Mesendoderm (in vitro differentiated cells): ENCODE measurements at regions not wholly inside any gene's neighbourhood (a gene's known extent, or its start where the extent isn't known, plus 50 kb on each side); places are given as distances from the start of the nearest gene placed in this dataset.

ENCODE experiments used
- DNase-seq: peaks from one replicate; pipeline ENCODE4 v3.0.0; 2013
- H2AK5ac ChIP-seq: 2 replicates; pipeline ENCODE4 v1.6.1; 2013; ENCODE audit warnings: low read length, inconsistent platforms
- H2BK120ac ChIP-seq: 2 replicates; pipeline ENCODE4 v1.6.1; 2013; ENCODE audit warnings: low read depth, mild to moderate bottlenecking, low read length, moderate library complexity, mixed read lengths
- H2BK15ac ChIP-seq: replicated peaks from 2 replicates; pipeline ENCODE4 v1.6.1; 2013; ENCODE audit warnings: low read depth, mild to moderate bottlenecking, moderate library complexity
- H2BK5ac ChIP-seq: 2 replicates; pipeline ENCODE4 v1.6.1; 2013; ENCODE audit warnings: low read length, inconsistent platforms
- H3K18ac ChIP-seq: 2 replicates; pipeline ENCODE4 v1.6.1; 2013; ENCODE audit warnings: mild to moderate bottlenecking, low read length, mixed read lengths
- H3K23ac ChIP-seq: one replicate; pipeline ENCODE4 v1.6.1; 2013; ENCODE audit warnings: low read length
- H3K27ac ChIP-seq: 2 replicates; pipeline ENCODE4 v1.5.1; 2013; ENCODE audit warnings: low read depth, mild to moderate bottlenecking, inconsistent platforms, low read length, moderate library complexity
- H3K27me3 ChIP-seq: 2 replicates; pipeline ENCODE4 v1.6.1; 2013; ENCODE audit warnings: low read length, control low read depth, mild to moderate bottlenecking, inconsistent platforms; ENCODE audit not compliant: insufficient read depth, poor library complexity
- H3K36me3 ChIP-seq: 2 replicates; pipeline ENCODE4 v1.6.1; 2013; ENCODE audit warnings: low read length, inconsistent platforms; ENCODE audit not compliant: control insufficient read depth, insufficient read depth
- H3K4ac ChIP-seq: one replicate; pipeline ENCODE4 v1.6.1; 2013; ENCODE audit warnings: low read depth, mild to moderate bottlenecking, low read length, moderate library complexity
- H3K4me1 ChIP-seq: 2 replicates; pipeline ENCODE4 v1.6.1; 2013; ENCODE audit warnings: low read depth, low read length, inconsistent platforms; ENCODE audit not compliant: control insufficient read depth
- H3K4me2 ChIP-seq: 2 replicates; pipeline ENCODE4 v1.6.1; 2013; ENCODE audit warnings: low read length
- H3K4me3 ChIP-seq: 2 replicates; pipeline ENCODE4 v1.5.1; 2013; ENCODE audit warnings: mild to moderate bottlenecking, low read length
- H3K56ac ChIP-seq: one replicate; pipeline ENCODE4 v1.6.1; 2013; ENCODE audit warnings: low read length
- H3K79me1 ChIP-seq: 2 replicates; pipeline ENCODE4 v1.6.1; 2013; ENCODE audit warnings: low read length, inconsistent platforms
- H3K79me2 ChIP-seq: 2 replicates; pipeline ENCODE4 v1.6.1; 2013; ENCODE audit warnings: mild to moderate bottlenecking, low read length; ENCODE audit not compliant: control insufficient read depth, insufficient read depth
- H3K9ac ChIP-seq: 2 replicates; pipeline ENCODE4 v1.6.1; 2013; ENCODE audit warnings: low read length, inconsistent platforms
- H4K5ac ChIP-seq: one replicate; pipeline ENCODE4 v1.6.1; 2013; ENCODE audit warnings: low read length
- H4K8ac ChIP-seq: one replicate; pipeline ENCODE4 v1.6.1; 2013; ENCODE audit warnings: low read depth, mild to moderate bottlenecking, control low read depth, low read length, moderate library complexity
- WGBS: extraction: QIAGEN DNeasy Blood & Tissue Kit; methylation state at CpG from one replicate; pipeline ENCODE4 v1.1.7; 2013; ENCODE audit warnings: low lambda C conversion rate, missing lambda C conversion rate; ENCODE audit not compliant: insufficient coverage; ENCODE audit errors: extremely low coverage; 5-methylcytosine and 5-hydroxymethylcytosine counted together

GRCh38 chrY:16895396-16895795, 984.6 kb downstream of the CDY2B start:
- Histone ChIP-seq H3K27ac (no peak overlapping the region), H3K79me2 (no peaks in the 10 kb centered on the region), H4K5ac (no peak overlapping the region), H3K9ac (no peak overlapping the region), H2BK5ac (no peak overlapping the region), H3K4me3 (no peak overlapping the region), H4K8ac (no peak overlapping the region), H2BK15ac (no peak overlapping the region), H3K23ac (no peak overlapping the region), H3K4ac (no peak overlapping the region), H3K36me3 (no peaks in the 10 kb centered on the region), H3K79me1 (no peaks in the 10 kb centered on the region), H2AK5ac (no peak overlapping the region), H3K18ac (no peak overlapping the region), H3K56ac (no peak overlapping the region), H3K4me1 (no peaks in the 10 kb centered on the region), H3K4me2 (no peak overlapping the region), H3K27me3 (no peaks in the 10 kb centered on the region), H2BK120ac (no peak overlapping the region)
- no peak for DNase-seq
- WGBS = no CpG with 5 or more reads among the region's 6 CpGs

GRCh38 chrY:16887116-16887515, 992.9 kb downstream of the CDY2B start:
- no peak overlapping the region for H3K18ac ChIP-seq
- WGBS = no CpG with 5 or more reads among the region's 2 CpGs
- no peak overlapping the region for H2BK5ac ChIP-seq
- no peak overlapping the region for H3K4me3 ChIP-seq
- no peak overlapping the region for H4K8ac ChIP-seq
- no peaks in the 10 kb centered on the region for H3K79me1 ChIP-seq
- no peak overlapping the region for H2BK15ac ChIP-seq
- no peak overlapping the region for H3K4ac ChIP-seq
- no peak overlapping the region for H2AK5ac ChIP-seq
- H3K23ac ChIP-seq = no peak overlapping the region
- no peak overlapping the region for H3K27ac ChIP-seq
- H3K27me3 ChIP-seq = no peaks in the 10 kb centered on the region
- no peak overlapping the region for H3K9ac ChIP-seq
- no peaks in the 10 kb centered on the region for H3K79me2 ChIP-seq
- no peaks in the 10 kb centered on the region for H3K4me1 ChIP-seq
- no peaks in the 10 kb centered on the region for H3K36me3 ChIP-seq
- DNase-seq = no peak
- no peak overlapping the region for H4K5ac ChIP-seq
- H3K56ac ChIP-seq = no peak overlapping the region
- no peak overlapping the region for H2BK120ac ChIP-seq
- no peak overlapping the region for H3K4me2 ChIP-seq

- Histone ChIP-seq H3K4ac (no peak overlapping the region), H3K27ac (no peak overlapping the region), H2AK5ac (no peak overlapping the region), H3K79me1 (no peaks in the 10 kb centered on the region), H3K36me3 (no peaks in the 10 kb centered on the region), H3K18ac (no peak overlapping the region), H3K56ac (no peak overlapping the region), H3K4me1 (no peaks in the 10 kb centered on the region), H3K79me2 (no peaks in the 10 kb centered on the region), H4K8ac (no peak overlapping the region), H3K27me3 (no peaks in the 10 kb centered on the region), H4K5ac (no peak overlapping the region), H3K4me2 (no peak overlapping the region), H2BK120ac (no peak overlapping the region), H2BK15ac (no peak overlapping the region), H2BK5ac (no peak overlapping the region), H3K4me3 (no peak overlapping the region), H3K23ac (no peak overlapping the region), H3K9ac (no peak overlapping the region)
- no peak for DNase-seq
Observed at GRCh38 chrY:16860676-16861075, 1019.3 kb downstream of the CDY2B start.

- no peak overlapping the region for H2AK5ac ChIP-seq
- H3K23ac ChIP-seq = no peak overlapping the region
- no peaks in the 10 kb centered on the region for H3K27me3 ChIP-seq
- no peak overlapping the region for H3K4me3 ChIP-seq
- H2BK15ac ChIP-seq = no peak overlapping the region
- H3K56ac ChIP-seq = no peak overlapping the region
- no peak overlapping the region for H4K8ac ChIP-seq
- no peak overlapping the region for H3K27ac ChIP-seq
- DNase-seq = peak; percentile 39
- H2BK120ac ChIP-seq = no peak overlapping the region
- no peak overlapping the region for H3K4me2 ChIP-seq
- no peaks in the 10 kb centered on the region for H3K4me1 ChIP-seq
- no peak overlapping the region for H3K9ac ChIP-seq
- H3K79me1 ChIP-seq = no peaks in the 10 kb centered on the region
- no peaks in the 10 kb centered on the region for H3K36me3 ChIP-seq
- H2BK5ac ChIP-seq = no peak overlapping the region
- H3K18ac ChIP-seq = no peak overlapping the region
- no peak overlapping the region for H3K4ac ChIP-seq
- H4K5ac ChIP-seq = no peak overlapping the region
- no peaks in the 10 kb centered on the region for H3K79me2 ChIP-seq
Observed at GRCh38 chrY:16841534-16841933, 1038.5 kb downstream of the CDY2B start.

GRCh38 chrY:16835206-16835605, 1044.8 kb downstream of the CDY2B start:
- no peak overlapping the region for H4K8ac ChIP-seq
- H3K4me1 ChIP-seq = no peaks in the 10 kb centered on the region
- H3K4ac ChIP-seq = no peak overlapping the region
- no peak overlapping the region for H2BK5ac ChIP-seq
- no CpG with 5 or more reads among the region's 2 CpGs for WGBS
- no peak overlapping the region for H4K5ac ChIP-seq
- H3K79me1 ChIP-seq = no peaks in the 10 kb centered on the region
- H2BK15ac ChIP-seq = no peak overlapping the region
- H3K18ac ChIP-seq = no peak overlapping the region
- H3K9ac ChIP-seq = no peak overlapping the region
- H3K79me2 ChIP-seq = no peaks in the 10 kb centered on the region
- H3K4me3 ChIP-seq = no peak overlapping the region
- no peak overlapping the region for H3K56ac ChIP-seq
- H3K27me3 ChIP-seq = no peaks in the 10 kb centered on the region
- no peaks in the 10 kb centered on the region for H3K36me3 ChIP-seq
- H2AK5ac ChIP-seq = no peak overlapping the region
- H2BK120ac ChIP-seq = no peak overlapping the region
- H3K23ac ChIP-seq = no peak overlapping the region
- H3K4me2 ChIP-seq = no peak overlapping the region
- no peak overlapping the region for H3K27ac ChIP-seq
- DNase-seq = no peak

- Histone ChIP-seq H3K23ac (no peak overlapping the region), H4K5ac (no peak overlapping the region), H3K4ac (no peak overlapping the region), H4K8ac (no peak overlapping the region), H3K27me3 (no peaks in the 10 kb centered on the region), H3K56ac (no peak overlapping the region), H2BK5ac (no peak overlapping the region), H2AK5ac (no peak overlapping the region), H2BK15ac (no peak overlapping the region), H3K27ac (no peak overlapping the region), H3K79me1 (no peaks in the 10 kb centered on the region), H3K4me3 (no peak overlapping the region), H3K4me1 (no peaks in the 10 kb centered on the region), H2BK120ac (no peak overlapping the region), H3K9ac (no peak overlapping the region), H3K79me2 (no peaks in the 10 kb centered on the region), H3K36me3 (no peaks in the 10 kb centered on the region), H3K4me2 (no peak overlapping the region), H3K18ac (no peak overlapping the region)
- DNase-seq = no peak
- no CpG with 5 or more reads among the region's 6 CpGs for WGBS
Observed at GRCh38 chrY:16834696-16835095, 1045.3 kb downstream of the CDY2B start.
